ENCODE measurements at regions not wholly inside any gene's neighbourhood (a gene's known extent, or its start where the extent isn't known, plus 50 kb on each side); places are given as distances from the start of the nearest gene placed in this dataset.

GRCh38 chr9:12906646-12907045 is 131.8 kb downstream of the LURAP1L start:
- no peak for TF ChIP-seq CTCF (IDR thresholded peaks at IDR 0.05)
- TF ChIP-seq EZH2 (IDR thresholded peaks at IDR 0.05; ENCODE audit: borderline replicate concordance, insufficient read depth, low read depth, low read length, poor library complexity, severe bottlenecking), result no peak

Measured in B cell (primary cell).